NCI-H345 treated with DMSO at 0.1 percent for 48 hours (cell line): ENCODE measurements at regions not wholly inside any gene's neighbourhood (a gene's known extent, or its start where the extent isn't known, plus 50 kb on each side); places are given as distances from the start of the nearest gene placed in this dataset.
A peak's percentile ranks its signal among the peaks of the same experiment; 100 is the strongest.
"Not testable (repeated sequence)": the region's sequence is repeated elsewhere in the genome, so short reads cannot be mapped to it uniquely, and the experiment has no call there.

Experiments
- DNase-seq: peaks from one replicate; lab custom pipeline; 2025; ENCODE audit not compliant: unreplicated experiment; lab: John Stamatoyannopoulos, UW

- no peak for DNase-seq
Measured at GRCh38 chr1:203401199-203401877, 50.4 kb upstream of the FMOD start.

DNA sequence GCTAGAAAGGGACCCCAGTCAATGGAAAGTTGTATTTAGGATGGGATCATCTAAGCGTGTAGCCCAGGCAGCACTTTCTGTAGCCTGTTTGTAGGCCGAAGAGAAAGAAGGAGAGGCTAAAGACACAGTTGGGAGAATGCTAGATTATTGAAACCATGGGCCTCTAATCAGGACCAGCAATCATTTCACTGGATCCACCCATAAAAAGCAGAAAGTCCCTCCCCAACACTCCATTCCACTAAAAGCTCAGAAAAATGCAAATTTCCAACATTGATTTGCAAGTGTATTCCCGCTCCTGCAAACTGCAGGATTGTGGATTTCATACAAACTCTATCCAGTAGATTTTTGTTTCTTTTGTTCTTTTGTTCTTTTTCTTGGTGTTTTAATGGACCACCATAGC, 51.2 kb upstream of the FMOD start:
- DNase-seq = no peak

GRCh38 chr1:203402629-203403337, 51.9 kb upstream of the FMOD start:
- DNase-seq = no peak

- DNase-seq = no peak
Measured at GRCh38 chr1:203403586-203403985, 52.7 kb upstream of the FMOD start.

DNA sequence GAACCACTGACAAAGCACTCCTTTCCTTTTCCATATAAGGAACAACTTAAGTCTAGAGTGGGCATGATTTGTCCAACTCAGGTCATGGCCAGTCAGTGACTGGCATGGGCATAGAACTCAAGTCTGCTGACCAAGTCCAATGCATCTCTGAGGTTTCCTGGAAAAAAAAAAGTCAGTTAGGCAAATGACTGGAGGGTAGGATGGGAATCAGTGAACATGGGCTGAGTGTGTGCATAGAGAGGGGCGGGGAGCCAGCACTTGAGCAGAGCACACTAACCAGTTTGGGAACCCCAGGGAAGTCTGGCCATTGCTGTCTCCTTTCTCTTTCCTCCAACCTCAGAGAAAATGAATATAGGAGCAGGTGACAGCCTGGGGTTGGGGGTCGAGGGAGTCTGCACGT, 53.6 kb upstream of the FMOD start:
- DNase-seq = no peak

- no peak for DNase-seq
Measured at GRCh38 chr1:203405703-203406438, 54.9 kb upstream of the FMOD start.

- DNase-seq = no peak
Measured at GRCh38 chr1:203406446-203407045, 55.6 kb upstream of the FMOD start.

- no peak for DNase-seq
Measured at GRCh38 chr1:203407296-203407695, 56.4 kb upstream of the FMOD start.

- DNase-seq = no peak
Measured at GRCh38 chr1:203408486-203409481, 57.9 kb upstream of the FMOD start.

GRCh38 chr1:203410182-203410900, 59.4 kb upstream of the FMOD start:
- DNase-seq = no peak

DNA sequence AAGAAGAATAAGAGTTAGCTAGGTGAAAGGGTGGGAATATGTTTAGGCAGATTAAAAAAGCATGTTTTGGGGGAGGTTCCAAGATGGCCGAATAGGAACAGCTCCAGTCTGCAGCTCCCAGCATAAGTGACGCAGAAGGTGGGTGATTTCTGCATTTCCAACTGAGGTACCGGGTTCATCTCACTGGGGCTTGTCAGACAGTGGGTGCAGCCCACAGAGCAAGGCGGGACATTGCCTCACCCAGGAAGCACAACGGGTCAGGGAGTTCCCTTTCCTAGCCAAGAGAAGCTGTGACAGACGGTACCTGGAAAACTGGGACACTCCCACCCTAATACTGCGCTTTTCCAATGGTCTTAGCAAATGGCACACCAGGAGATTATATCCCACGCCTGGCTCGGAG, 60.5 kb upstream of the FMOD start:
- not testable (repeated sequence) for DNase-seq

- no peak for DNase-seq
Measured at GRCh38 chr1:203419558-203419957, 56.0 kb upstream of the PRELP start.

DNA sequence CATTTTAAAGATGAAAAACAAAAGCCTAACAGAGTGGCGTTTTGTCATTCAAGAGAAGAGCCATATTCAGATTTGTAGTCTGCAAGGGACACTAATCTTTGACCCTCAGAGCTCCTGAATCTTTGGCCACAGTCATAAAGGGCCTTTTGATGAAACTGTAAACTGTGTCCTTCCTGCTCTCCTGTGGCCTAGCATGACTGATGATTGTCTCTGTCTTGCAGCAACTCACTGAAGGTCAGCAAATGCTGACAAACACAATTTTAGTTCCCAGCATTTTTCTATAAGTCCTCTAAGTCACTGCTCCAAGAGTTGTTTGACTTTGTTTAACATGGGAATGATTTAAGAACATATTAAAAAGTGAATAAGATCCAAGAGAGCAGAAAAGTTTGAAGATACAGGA, 55.3 kb upstream of the PRELP start:
- DNase-seq = no peak

- no peak for DNase-seq
Measured at GRCh38 chr1:203421246-203421645, 54.4 kb upstream of the PRELP start.

DNA sequence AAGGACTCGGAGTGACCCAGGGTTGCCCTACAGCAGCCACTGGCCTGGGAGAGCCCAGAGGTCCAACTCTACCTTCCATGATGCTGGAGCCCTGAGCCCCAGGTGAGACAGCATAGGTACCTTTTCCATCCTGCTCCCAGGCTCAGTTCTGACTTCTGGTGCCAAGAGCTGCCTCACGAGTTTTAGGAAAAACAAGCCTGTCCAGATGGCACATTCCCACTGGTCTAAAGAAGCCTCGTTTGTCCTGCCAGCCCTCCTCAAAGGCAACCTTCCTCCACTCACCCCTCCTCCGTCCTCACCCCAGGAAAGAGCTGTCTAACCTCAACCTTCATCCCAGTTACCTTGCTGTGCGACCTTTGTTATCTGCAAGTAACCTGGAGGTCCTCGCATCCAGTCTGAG, 53.5 kb upstream of the PRELP start:
- no peak for DNase-seq

GRCh38 chr1:203422656-203423055, 53.0 kb upstream of the PRELP start:
- no peak for DNase-seq

- DNase-seq = no peak
Measured at GRCh38 chr1:203424285-203424684, 51.3 kb upstream of the PRELP start.

GRCh38 chr1:203424861-203425662, 50.5 kb upstream of the PRELP start:
- DNase-seq = peak; percentile 15

DNA sequence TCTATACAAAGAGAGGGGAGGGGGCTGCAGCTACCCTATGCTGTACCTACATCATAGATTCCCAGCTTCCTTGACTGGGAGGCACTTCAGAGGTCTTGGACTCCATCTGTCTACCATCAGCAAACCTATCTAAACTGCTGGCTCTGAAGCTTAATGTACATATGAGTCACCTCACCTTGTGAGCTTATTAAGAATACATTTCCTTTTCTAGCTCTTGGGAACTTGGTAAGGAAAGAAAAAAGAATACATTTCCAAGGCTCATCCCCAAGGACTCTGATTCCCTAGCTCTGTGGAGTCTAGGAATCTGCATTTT, 50.0 kb upstream of the PRELP start:
- no peak for DNase-seq
